ENCODE measurements at regions not wholly inside any gene's neighbourhood (a gene's known extent, or its start where the extent isn't known, plus 50 kb on each side); places are given as distances from the start of the nearest gene placed in this dataset.

DNA sequence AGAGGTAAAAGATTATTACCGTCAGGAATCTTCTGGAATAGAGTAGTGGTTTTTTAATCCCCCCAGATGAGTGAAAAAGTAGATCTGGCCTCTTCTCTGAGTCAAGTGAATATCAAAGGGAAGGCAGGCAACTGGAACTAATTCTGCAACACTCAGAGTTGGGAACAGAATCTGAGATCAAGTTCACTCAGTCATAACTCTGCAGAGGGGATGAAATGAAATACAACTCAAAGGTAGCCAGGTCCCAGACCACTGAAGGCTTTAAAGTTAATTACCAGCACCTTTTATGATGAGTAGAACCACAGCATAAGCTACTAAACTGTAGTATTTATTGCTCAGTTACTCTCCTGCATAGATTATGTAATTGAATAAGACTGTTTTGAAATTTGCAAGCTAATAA, 455.6 kb upstream of the AKR1E2 start:
- no peak for DNase-seq

- no peak for DNase-seq
These were observed 464.4 kb upstream of the AKR1E2 start for GRCh38 chr10:4361581-4361980.

DNA sequence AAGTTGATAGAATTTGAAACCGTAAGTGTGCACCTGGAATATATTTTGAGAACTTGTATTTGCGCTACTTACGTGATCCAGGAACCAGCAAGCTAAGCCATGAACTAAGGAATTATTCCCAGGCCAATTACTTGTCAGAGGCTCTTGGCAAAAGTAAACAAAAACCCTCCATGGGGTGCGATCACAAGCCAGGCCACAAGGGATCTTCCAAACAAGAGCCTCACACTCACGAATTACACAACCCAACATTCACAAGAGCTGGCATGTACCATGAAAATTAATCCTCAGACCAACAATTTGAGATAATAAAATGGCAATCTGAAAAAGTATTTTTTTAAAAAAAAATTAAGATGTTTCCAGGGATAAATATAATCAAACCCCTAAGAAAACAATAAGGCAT, 467.0 kb upstream of the AKR1E2 start:
- DNase-seq, result no peak

GRCh38 chr10:4357911-4358310, 468.1 kb upstream of the AKR1E2 start:
- no peak for DNase-seq

GRCh38 chr10:4355350-4355749, 470.7 kb upstream of the AKR1E2 start:
- DNase-seq, result no peak

DNA sequence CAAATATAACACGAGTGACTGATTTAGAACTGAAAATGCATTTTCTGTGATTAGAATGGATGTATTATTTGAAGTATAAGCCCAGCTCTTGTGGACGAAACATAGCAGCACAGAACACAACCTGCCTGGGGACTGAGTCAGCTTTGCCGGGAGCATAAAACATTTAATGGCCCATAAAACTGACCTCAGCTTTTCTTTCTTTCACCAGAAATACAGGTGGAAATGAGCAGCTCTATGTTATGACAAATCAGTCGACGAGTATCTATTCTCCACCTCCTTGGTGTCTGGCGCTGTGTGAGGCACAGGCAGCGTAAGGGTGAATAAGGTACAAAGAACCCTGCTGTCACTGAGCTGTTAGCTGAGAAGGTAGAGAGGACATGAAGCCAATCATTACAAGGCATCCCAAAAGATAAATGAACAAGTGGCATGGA, 471.6 kb upstream of the AKR1E2 start:
- DNase-seq, result no peak

DNA sequence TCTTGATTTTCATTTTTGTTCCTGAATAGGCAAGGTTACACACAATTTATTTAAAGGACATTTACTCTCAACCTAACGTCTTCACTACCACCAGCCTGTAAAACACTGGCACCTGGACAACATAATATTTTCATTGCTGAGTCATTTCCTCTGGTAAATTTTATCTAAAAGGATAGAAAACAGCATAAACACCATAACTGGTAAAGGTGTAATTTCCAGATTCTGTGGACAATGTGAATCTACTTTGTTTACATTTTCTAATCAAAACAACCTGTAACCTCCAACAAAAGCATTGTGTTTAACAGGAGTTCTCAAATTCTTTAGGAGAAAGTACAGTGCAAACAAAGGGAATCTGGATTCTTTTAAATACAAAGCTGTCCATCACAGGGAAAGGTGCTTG, 472.0 kb upstream of the AKR1E2 start:
- DNase-seq, result no peak

DNA sequence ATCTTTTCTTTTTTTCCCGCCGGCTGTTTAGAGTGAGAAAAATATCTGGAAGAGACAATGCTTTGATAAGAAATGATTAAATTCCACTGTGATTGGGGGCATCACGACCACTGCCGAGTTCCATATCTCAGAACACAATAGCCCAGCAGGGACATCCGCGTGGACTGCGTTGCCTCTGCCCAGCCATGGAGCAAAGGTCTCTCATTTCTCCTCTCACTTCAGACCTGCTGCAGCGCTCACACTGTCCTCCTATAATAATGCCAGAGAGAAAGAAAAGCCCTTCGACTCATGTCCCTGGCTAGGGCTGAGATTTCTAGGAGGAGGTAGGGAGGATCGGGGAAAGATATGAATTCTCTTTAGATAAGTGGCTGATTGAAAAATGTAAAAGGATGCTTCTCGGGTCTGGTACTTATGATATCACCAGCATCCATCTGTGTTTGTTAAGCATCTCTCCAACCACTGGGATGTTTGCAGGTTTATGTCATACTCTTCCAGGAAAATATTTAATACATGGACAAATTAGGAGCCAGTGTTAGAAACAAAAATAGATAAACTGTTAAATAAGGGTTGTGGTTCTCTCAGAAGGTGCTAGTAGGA, 472.9 kb upstream of the AKR1E2 start:
- DNase-seq, result no peak

DNA sequence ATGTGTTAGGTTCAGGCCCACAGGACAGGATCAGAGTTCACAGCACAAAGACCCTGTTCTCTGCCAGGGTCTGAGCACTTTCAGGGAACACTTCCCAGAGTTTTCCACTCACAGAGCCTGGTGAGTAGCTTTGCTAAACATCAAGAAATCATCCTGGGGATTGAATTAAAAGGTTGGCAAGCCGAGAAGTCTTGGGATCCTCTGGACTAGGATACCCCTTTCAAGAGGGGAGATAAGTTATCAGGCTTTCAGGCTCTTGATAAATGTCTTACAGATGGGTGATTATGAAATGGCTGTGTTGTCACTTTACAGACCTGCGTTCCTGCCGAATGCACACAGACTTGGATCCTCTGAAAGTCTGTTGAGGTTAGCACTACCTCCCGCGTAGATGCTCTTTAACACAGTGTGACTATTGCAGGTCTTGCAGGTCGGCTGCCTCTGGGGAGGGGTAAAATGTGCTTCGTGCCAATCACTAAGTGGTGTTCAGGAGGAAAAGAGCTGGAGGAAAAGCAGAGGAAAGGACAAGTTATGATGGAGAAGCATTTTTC, 473.5 kb upstream of the AKR1E2 start:
- DNase-seq, result no peak

GRCh38 chr10:4351723-4352413, 474.1 kb upstream of the AKR1E2 start:
- no peak for DNase-seq

- no peak for DNase-seq
These were observed 478.6 kb upstream of the AKR1E2 start for GRCh38 chr10:4347397-4347796.

DNA sequence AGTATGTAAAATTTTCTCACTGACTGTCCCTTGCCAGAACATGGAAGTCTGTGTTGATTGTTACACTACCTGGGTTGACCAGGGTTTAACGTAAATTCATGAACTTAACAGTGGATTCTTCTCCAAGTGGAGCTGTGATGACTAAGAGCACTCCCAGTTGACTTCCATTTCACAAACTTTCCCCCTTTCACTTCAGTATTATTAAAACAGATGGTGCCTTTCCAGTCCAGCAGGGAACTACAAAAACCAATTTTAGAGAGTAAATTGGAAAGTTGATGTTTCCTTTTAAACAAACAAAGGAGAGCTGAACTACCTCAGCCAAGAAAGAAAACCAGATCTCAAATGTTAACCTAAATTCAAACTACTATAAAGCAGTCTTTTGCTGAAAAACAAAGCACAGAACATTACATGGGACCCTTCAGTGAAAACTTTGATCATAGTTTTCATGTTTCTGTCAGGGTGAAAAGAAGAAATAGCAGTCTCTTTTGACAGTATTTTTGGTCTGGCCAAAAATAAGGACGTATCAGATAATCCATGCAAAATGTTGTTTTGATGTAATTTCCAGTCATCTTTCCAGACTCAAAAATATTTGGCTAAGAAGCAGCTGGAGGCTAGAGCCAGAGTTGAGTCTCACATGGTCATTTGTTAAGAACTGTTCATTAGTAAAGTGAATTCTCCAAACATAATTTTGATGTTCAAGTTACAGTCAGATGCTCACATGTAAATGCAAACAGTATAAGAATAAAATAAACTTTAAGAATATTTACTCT, 479.9 kb upstream of the AKR1E2 start:
- no peak for DNase-seq

DNA sequence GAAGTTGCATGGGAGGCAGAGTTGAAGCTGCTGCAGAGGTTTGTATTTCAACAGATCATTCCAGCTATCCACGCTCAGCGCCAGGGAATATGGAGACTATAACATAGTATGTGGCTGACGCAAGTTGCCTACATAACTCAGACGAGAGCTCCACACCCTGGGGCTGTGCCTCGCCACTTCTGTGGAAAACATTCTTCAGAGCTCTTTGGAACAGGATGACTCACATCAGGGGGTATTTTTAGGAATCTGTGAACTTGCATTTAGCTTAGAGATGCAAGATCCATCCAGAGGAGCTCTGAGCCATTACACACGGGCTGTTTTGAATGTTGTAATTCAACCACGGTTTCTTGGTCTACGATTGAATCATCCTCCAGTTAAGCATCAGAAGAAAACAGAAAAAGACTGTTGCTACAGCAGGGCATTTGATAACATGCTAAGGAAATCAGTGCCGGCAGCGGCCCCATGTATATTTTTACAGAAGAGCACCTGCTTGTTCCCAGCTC, 481.5 kb upstream of the AKR1E2 start:
- DNase-seq, result peak; percentile 65

DNA sequence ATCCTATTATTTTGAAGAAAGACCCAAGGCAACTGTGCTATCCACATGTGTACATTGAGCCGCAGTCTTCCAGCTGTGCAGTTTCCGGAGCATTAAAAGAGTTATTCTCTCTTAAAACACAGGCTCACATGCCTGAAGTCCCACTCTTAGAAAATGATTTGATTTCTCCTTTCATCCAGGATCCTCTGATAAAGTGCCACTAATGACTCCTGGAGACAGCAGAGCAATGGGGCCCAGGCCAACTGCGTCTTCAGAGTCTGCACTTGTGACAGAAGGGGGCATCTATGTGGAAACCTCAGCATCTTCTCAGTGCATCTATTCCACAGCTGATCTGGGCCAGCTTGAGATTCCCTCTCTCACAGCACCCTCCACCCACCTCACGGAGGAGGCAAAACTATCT, 482.1 kb upstream of the AKR1E2 start:
- no peak for DNase-seq

DNA sequence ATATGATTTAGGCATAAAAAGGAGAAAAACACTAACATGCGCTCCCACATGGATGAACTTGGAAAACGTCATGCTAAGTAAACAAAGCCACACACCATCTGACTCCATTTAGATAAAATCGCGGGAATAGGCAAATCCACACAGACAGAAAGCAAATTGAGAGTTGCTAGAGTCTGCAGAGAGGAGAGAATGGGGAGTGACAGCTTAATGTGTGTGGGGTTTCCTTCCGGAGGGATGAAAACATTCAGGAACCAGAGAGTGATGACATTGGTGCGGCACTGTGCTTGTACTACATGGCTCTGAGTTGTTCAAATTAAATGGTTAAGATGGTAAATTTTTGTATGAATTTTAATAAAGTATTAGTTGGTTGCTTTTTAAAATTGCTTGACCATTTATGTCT, 482.9 kb upstream of the AKR1E2 start:
- no peak for DNase-seq

- no peak for DNase-seq
These were observed 487.2 kb upstream of the AKR1E2 start for GRCh38 chr10:4338768-4339167.

GRCh38 chr10:4337563-4337962, 488.4 kb upstream of the AKR1E2 start:
- no peak for DNase-seq

- no peak for DNase-seq
These were observed 491.1 kb upstream of the AKR1E2 start for GRCh38 chr10:4334871-4335270.

DNA sequence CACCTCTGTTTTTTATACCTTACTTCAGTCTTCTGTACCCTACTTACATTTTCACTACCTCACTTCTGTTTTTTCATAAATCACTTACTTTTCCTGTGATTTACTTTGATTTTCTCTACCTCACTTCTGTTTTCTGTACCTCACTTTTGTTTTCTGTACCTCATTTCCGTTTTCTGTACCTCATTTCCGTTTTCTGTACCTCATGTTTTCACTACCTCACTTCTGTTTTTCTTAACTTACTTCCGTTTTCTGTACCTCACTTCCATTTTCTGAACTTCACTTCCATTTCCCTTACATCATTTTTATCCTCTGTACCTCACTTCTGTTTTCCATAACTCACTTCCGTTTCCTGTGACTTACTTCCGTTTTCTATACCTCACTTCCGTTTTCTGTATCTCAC, 492.0 kb upstream of the AKR1E2 start:
- DNase-seq, result no peak

- DNase-seq, result no peak
These were observed 492.5 kb upstream of the AKR1E2 start for GRCh38 chr10:4333459-4333894.

- DNase-seq, result no peak
These were observed 493.1 kb upstream of the AKR1E2 start for GRCh38 chr10:4332764-4333458.

DNA sequence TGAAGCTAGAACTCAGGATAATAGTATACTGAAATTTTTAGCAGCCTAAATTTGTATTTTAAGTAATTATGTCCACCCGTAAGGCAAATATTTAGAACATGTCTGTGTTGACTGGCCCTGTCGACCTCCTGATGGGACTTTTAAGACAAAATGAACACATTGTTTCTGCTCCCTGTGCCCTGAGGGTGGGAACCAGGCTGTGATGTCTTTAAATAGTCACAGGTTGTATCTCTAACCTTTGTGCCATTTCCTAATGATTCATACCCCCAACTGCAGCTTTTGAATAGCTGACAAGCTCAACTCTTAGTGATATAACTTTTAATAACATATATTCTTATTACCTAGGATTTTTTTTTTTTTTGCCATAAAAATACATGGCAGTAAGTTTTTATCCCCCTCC, 494.9 kb upstream of the AKR1E2 start:
- DNase-seq, result no peak

- no peak for DNase-seq
These were observed 495.4 kb upstream of the AKR1E2 start for GRCh38 chr10:4330636-4331035.

All from stimulated activated CD4-positive, alpha-beta T cell treated with anti-CD3 and anti-CD28 coated beads, Interleukin-15, amount 100 ng/mL, for 24 hours (primary cell).